Activated effector memory CD4-positive, alpha-beta T cell treated with Interleukin-2 at 50 U/mL for 16 hours (primary cell): ENCODE measurements at regions not wholly inside any gene's neighbourhood (a gene's known extent, or its start where the extent isn't known, plus 50 kb on each side); places are given as distances from the start of the nearest gene placed in this dataset.

Experiments
- DNase-seq: peaks from one replicate; pipeline ENCODE4 v3.0.0-alpha.2; 2020

- no peak for DNase-seq
Measured at GRCh38 chr6:145318952-145319351, 416.4 kb downstream of the EPM2A start.

- DNase-seq, result no peak
Measured at GRCh38 chr6:145319605-145320004, 415.7 kb downstream of the EPM2A start.

GRCh38 chr6:145323646-145324045 lies 411.7 kb downstream of the EPM2A start:
- no peak for DNase-seq

- DNase-seq, result no peak
Measured at GRCh38 chr6:145327586-145327985, 407.7 kb downstream of the EPM2A start.

GRCh38 chr6:145329257-145329656 lies 406.1 kb downstream of the EPM2A start:
- no peak for DNase-seq

- DNase-seq, result no peak
Measured at GRCh38 chr6:145331066-145331465, 404.3 kb downstream of the EPM2A start.

- DNase-seq, result no peak
Measured at GRCh38 chr6:145332011-145332410, 403.3 kb downstream of the EPM2A start.

GRCh38 chr6:145336119-145336518 lies 399.2 kb downstream of the EPM2A start:
- no peak for DNase-seq

- DNase-seq, result no peak
Measured at GRCh38 chr6:145339089-145339488, 396.2 kb downstream of the EPM2A start.

- DNase-seq, result no peak
Measured at GRCh38 chr6:145340256-145340655, 395.1 kb downstream of the EPM2A start.

GRCh38 chr6:145345094-145345493 lies 390.2 kb downstream of the EPM2A start:
- DNase-seq, result no peak

GRCh38 chr6:145347216-145347615 lies 388.1 kb downstream of the EPM2A start:
- DNase-seq, result no peak

GRCh38 chr6:145349950-145350510 lies 385.3 kb downstream of the EPM2A start:
- no peak for DNase-seq

GRCh38 chr6:145350928-145351327 lies 384.4 kb downstream of the EPM2A start:
- DNase-seq, result no peak

GRCh38 chr6:145352382-145353080 lies 382.8 kb downstream of the EPM2A start:
- no peak for DNase-seq

- DNase-seq, result no peak
Measured at GRCh38 chr6:145360865-145361264, 374.5 kb downstream of the EPM2A start.

- DNase-seq, result no peak
Measured at GRCh38 chr6:145367149-145367548, 368.2 kb downstream of the EPM2A start.

GRCh38 chr6:145368075-145368474 lies 367.2 kb downstream of the EPM2A start:
- DNase-seq, result no peak

GRCh38 chr6:145370559-145370958 lies 364.8 kb downstream of the EPM2A start:
- no peak for DNase-seq

- no peak for DNase-seq
Measured at GRCh38 chr6:145372671-145373151, 362.6 kb downstream of the EPM2A start.

- no peak for DNase-seq
Measured at GRCh38 chr6:145373826-145374225, 361.5 kb downstream of the EPM2A start.

GRCh38 chr6:145374570-145374969 lies 360.8 kb downstream of the EPM2A start:
- no peak for DNase-seq

- no peak for DNase-seq
Measured at GRCh38 chr6:145375502-145375901, 359.8 kb downstream of the EPM2A start.

- no peak for DNase-seq
Measured at GRCh38 chr6:145380186-145380585, 355.1 kb downstream of the EPM2A start.

GRCh38 chr6:145381941-145382340 lies 353.4 kb downstream of the EPM2A start:
- no peak for DNase-seq
